GM18508 (cell line): ENCODE measurements at regions not wholly inside any gene's neighbourhood (a gene's known extent, or its start where the extent isn't known, plus 50 kb on each side); places are given as distances from the start of the nearest gene placed in this dataset.
"Not testable (repeated sequence)": the region's sequence is repeated elsewhere in the genome, so short reads cannot be mapped to it uniquely, and the experiment has no call there.

ENCODE experiments used
- ATAC-seq: cut with Tn5 transposase; IDR thresholded peaks from one replicate; pipeline ENCODE4 v1.9.1; 2021; ENCODE audit warnings: moderate number of reproducible peaks; ENCODE audit not compliant: insufficient read depth, unreplicated experiment

- ATAC-seq = not testable (repeated sequence)
Measured at GRCh38 chr4:27978427-27979109, 1117.9 kb downstream of the STIM2 start.

GRCh38 chr4:27985522-27985921 is 1124.9 kb downstream of the STIM2 start:
- no peak for ATAC-seq

GRCh38 chr4:27986476-27986875 is 1125.8 kb downstream of the STIM2 start:
- no peak for ATAC-seq

GRCh38 chr4:28001698-28002097 is 1141.1 kb downstream of the STIM2 start:
- no peak for ATAC-seq

GRCh38 chr4:28004520-28004919 is 1143.9 kb downstream of the STIM2 start:
- no peak for ATAC-seq

GRCh38 chr4:28006021-28006420 is 1145.4 kb downstream of the STIM2 start:
- ATAC-seq = no peak

GRCh38 chr4:28007693-28008092 is 1147.1 kb downstream of the STIM2 start:
- ATAC-seq = no peak

- ATAC-seq = no peak
Measured at GRCh38 chr4:28009541-28009940, 1148.9 kb downstream of the STIM2 start.

- ATAC-seq = no peak
Measured at GRCh38 chr4:28010577-28011240, 1150.1 kb downstream of the STIM2 start.

GRCh38 chr4:28014469-28014868 is 1153.8 kb downstream of the STIM2 start:
- ATAC-seq = no peak

- no peak for ATAC-seq
Measured at GRCh38 chr4:28015996-28016395, 1155.4 kb downstream of the STIM2 start.

GRCh38 chr4:28038253-28038652 is 1177.6 kb downstream of the STIM2 start:
- ATAC-seq = not testable (repeated sequence)

- ATAC-seq = no peak
Measured at GRCh38 chr4:28062562-28062961, 1201.9 kb downstream of the STIM2 start.

- ATAC-seq = no peak
Measured at GRCh38 chr4:28073860-28074555, 1213.4 kb downstream of the STIM2 start.

- no peak for ATAC-seq
Measured at GRCh38 chr4:28075401-28075956, 1214.8 kb downstream of the STIM2 start.

- not testable (repeated sequence) for ATAC-seq
Measured at GRCh38 chr4:28077203-28077602, 1216.6 kb downstream of the STIM2 start.

- ATAC-seq = no peak
Measured at GRCh38 chr4:28082686-28083390, 1222.2 kb downstream of the STIM2 start.

GRCh38 chr4:28092610-28093009 is 1232.0 kb downstream of the STIM2 start:
- ATAC-seq = no peak

- ATAC-seq = no peak
Measured at GRCh38 chr4:28093071-28093470, 1232.4 kb downstream of the STIM2 start.

GRCh38 chr4:28101583-28101982 is 1240.9 kb downstream of the STIM2 start:
- ATAC-seq = no peak
